Astrocyte (in vitro differentiated cells and primary cell): ENCODE measurements at regions not wholly inside any gene's neighbourhood (a gene's known extent, or its start where the extent isn't known, plus 50 kb on each side); places are given as distances from the start of the nearest gene placed in this dataset.

Experiments
- DNase-seq: peaks from one replicate; pipeline ENCODE4 v3.0.0-alpha.2; 2010; ENCODE audit warnings: low read depth
- FAIRE-seq: peaks from 2 replicates; lab custom pipeline; 2011; peaks lifted over from hg19 to GRCh38; lab: Jason Lieb, UNC
- H2AFZ ChIP-seq: 2 replicates; pipeline ENCODE4 v1.6.0; 2012; ENCODE audit warnings: low read depth, low read length, inconsistent platforms
- H3K27ac ChIP-seq: 2 replicates; pipeline ENCODE4 v1.5.1; 2011; ENCODE audit warnings: low read depth, low read length, inconsistent platforms
- H3K27me3 ChIP-seq: 2 replicates; pipeline ENCODE4 v1.6.0; 2011; ENCODE audit warnings: low read length, inconsistent platforms; ENCODE audit not compliant: insufficient read depth
- H3K36me3 ChIP-seq: 2 replicates; pipeline ENCODE4 v1.5.1; 2011; ENCODE audit warnings: low read length, inconsistent platforms; ENCODE audit not compliant: insufficient read depth
- H3K4me1 ChIP-seq: 2 replicates; pipeline ENCODE4 v1.5.1; 2011; ENCODE audit warnings: low read length, inconsistent platforms; ENCODE audit not compliant: insufficient read depth
- H3K4me2 ChIP-seq: 2 replicates; pipeline ENCODE4 v1.6.0; 2012; ENCODE audit warnings: low read length, inconsistent platforms
- H3K4me3 ChIP-seq: 2 replicates; pipeline ENCODE4 v1.5.1; 2011; ENCODE audit warnings: low read depth, mild to moderate bottlenecking, low read length, inconsistent platforms; ENCODE audit not compliant: insufficient read depth
- H3K79me2 ChIP-seq: 2 replicates; pipeline ENCODE4 v1.6.0; 2012; ENCODE audit warnings: mild to moderate bottlenecking, low read length, inconsistent platforms; ENCODE audit not compliant: insufficient read depth
- H3K9ac ChIP-seq: 2 replicates; pipeline ENCODE4 v1.6.0; 2012; ENCODE audit warnings: mild to moderate bottlenecking, low read length, inconsistent platforms
- H3K9me3 ChIP-seq: 2 replicates; pipeline ENCODE4 v1.5.1; 2012; ENCODE audit warnings: low read depth, mild to moderate bottlenecking, low read length, inconsistent platforms; ENCODE audit not compliant: insufficient read depth
- H4K20me1 ChIP-seq: 2 replicates; pipeline ENCODE4 v1.6.0; 2012; ENCODE audit warnings: low read length, inconsistent platforms; ENCODE audit not compliant: insufficient read depth
- H3K27ac Mint-ChIP-seq: one replicate; pipeline ENCODE4 v1.8.0; 2021; ENCODE audit warnings: mild to moderate bottlenecking, mixed read lengths; ENCODE audit not compliant: unreplicated experiment
- H3K27me3 Mint-ChIP-seq: one replicate; pipeline ENCODE4 v1.8.0; 2021; ENCODE audit warnings: low read depth, mixed read lengths; ENCODE audit not compliant: unreplicated experiment
- H3K36me3 Mint-ChIP-seq: one replicate; pipeline ENCODE4 v1.8.0; 2021; ENCODE audit warnings: low read depth, mixed read lengths; ENCODE audit not compliant: unreplicated experiment
- H3K4me1 Mint-ChIP-seq: one replicate; pipeline ENCODE4 v1.8.0; 2021; ENCODE audit warnings: low read depth, mixed read lengths; ENCODE audit not compliant: unreplicated experiment
- H3K4me3 Mint-ChIP-seq: one replicate; pipeline ENCODE4 v1.8.0; 2021; ENCODE audit warnings: mild to moderate bottlenecking, moderate library complexity, mixed read lengths; ENCODE audit not compliant: unreplicated experiment
- H3K9me3 Mint-ChIP-seq: one replicate; pipeline ENCODE4 v1.8.0; 2021; ENCODE audit warnings: mild to moderate bottlenecking, mixed read lengths; ENCODE audit not compliant: unreplicated experiment
- CTCF ChIP-seq: IDR thresholded peaks from 2 replicates; pipeline ENCODE4 v1.5.1; 2011; ENCODE audit warnings: low read depth, mild to moderate bottlenecking, inconsistent platforms, low read length, moderate library complexity; ENCODE audit not compliant: insufficient read depth
- EZH2 ChIP-seq: IDR thresholded peaks from 2 replicates; pipeline ENCODE4 v1.6.1; 2012; ENCODE audit warnings: mild to moderate bottlenecking, low read length, inconsistent platforms; ENCODE audit not compliant: insufficient read depth

DNA sequence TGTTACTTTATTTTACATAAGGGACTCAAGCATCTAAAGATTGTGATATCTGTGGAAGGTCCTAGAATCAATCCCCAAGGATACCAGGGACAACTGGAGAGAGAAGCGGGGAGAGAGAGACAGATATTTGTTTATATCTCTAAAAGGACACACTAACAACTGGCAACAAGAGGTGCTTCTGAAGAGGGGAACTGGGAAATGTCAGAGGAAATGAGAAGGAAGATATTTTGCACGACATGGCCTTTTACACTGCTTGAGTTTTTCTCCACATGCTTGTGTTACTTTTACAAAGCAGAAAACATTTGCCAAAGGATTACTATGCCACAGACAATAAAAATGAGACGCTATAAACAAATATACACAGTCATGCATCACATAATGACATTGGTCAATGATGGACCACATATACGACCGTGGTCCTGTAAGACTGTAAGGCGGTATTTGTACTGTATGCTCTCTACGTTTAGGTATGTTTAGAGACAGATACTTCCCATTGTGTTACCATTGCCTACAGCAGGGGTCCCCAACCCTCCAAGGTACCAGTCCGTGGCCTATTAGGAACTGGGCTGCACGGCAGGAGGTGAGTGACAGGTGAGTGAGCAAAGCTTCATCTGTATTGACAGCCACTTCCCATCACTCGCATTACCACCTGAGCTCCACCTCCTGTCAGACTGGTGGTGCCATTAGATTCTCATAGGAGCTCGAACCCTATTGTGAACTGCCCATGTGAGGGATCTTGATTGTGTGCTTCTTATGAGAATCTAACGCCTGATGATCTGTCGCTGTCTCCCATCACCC is 64.6 kb upstream of the PTPN1 start:
- H4K20me1 ChIP-seq: no peaks in the 10 kb centered on the region
- H3K4me3 Mint-ChIP-seq: no peak overlapping the region
- no peak overlapping the region for H3K9ac ChIP-seq
- H3K27ac Mint-ChIP-seq: no peak overlapping the region
- peaks cover 5% of the 10 kb centered on the region for H3K9me3 Mint-ChIP-seq
- H3K79me2 ChIP-seq: no peaks in the 10 kb centered on the region
- FAIRE-seq (no peak), DNase-seq (no peak)
- no peaks in the 10 kb centered on the region for H3K36me3 Mint-ChIP-seq
- TF ChIP-seq EZH2: no peak
- no peak for TF ChIP-seq CTCF
- H3K9me3 ChIP-seq: no peaks in the 10 kb centered on the region
- H3K4me2 ChIP-seq: no peak overlapping the region
- no peak overlapping the region for H3K27ac ChIP-seq
- H3K27me3 ChIP-seq: no peaks in the 10 kb centered on the region
- H3K4me1 ChIP-seq: peaks cover 13% of the 10 kb centered on the region
- H3K4me1 Mint-ChIP-seq: peaks cover 20% of the 10 kb centered on the region
- H3K4me3 ChIP-seq: no peak overlapping the region
- no peak overlapping the region for H2AFZ ChIP-seq
- no peaks in the 10 kb centered on the region for H3K36me3 ChIP-seq
- no peaks in the 10 kb centered on the region for H3K27me3 Mint-ChIP-seq

GRCh38 chr20:50446351-50447101 is 63.7 kb upstream of the PTPN1 start:
- Histone ChIP-seq H3K9me3 (no peaks in the 10 kb centered on the region), H4K20me1 (no peaks in the 10 kb centered on the region), H3K4me2 (no peak overlapping the region), H3K4me1 (peaks cover 10% of the 10 kb centered on the region), H2AFZ (no peak overlapping the region), H3K36me3 (no peaks in the 10 kb centered on the region), H3K27me3 (no peaks in the 10 kb centered on the region), H3K4me3 (no peak overlapping the region), H3K9ac (no peak overlapping the region), H3K79me2 (no peaks in the 10 kb centered on the region), H3K27ac (no peak overlapping the region)
- Mint-ChIP-seq H3K27me3 (no peaks in the 10 kb centered on the region), H3K9me3 (peaks cover 5% of the 10 kb centered on the region), H3K27ac (no peak overlapping the region), H3K4me3 (no peak overlapping the region), H3K4me1 (peaks cover 20% of the 10 kb centered on the region), H3K36me3 (no peaks in the 10 kb centered on the region)
- TF ChIP-seq CTCF: no peak
- no peak for TF ChIP-seq EZH2
- DNase-seq (no peak), FAIRE-seq (no peak)
